ENCODE measurements at regions not wholly inside any gene's neighbourhood (a gene's known extent, or its start where the extent isn't known, plus 50 kb on each side); places are given as distances from the start of the nearest gene placed in this dataset.

DNA sequence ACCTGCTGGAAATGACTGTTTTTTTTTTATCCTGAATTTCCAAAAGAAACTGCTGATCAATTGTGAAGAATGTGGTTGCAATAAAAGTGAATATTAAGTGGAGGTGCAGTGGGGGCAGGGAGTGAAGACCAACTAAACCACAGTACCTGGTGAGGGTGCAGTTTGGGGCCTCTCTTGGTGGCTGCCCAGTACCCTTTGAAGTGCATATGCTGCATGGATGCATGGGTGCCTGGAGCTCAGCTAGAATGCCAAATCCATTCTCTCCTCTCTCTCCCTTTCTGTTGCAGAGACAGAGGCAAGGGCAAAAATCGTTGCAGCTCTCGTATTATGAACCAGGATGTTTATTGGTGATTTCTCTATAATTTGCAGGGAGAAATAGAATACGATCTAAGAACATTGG is 420.5 kb upstream of the ONECUT1 start:
- no peaks in the 10 kb centered on the region for H3K9me2 ChIP-seq (replicated peaks; ENCODE audit: insufficient read depth, low read length)
- no peaks in the 10 kb centered on the region for H3F3A ChIP-seq (ENCODE audit: insufficient read depth)
- no peak overlapping the region for H3K4me3 ChIP-seq (ENCODE audit: insufficient read depth, low read length, poor library complexity, severe bottlenecking)
- H3K9me3 ChIP-seq (ENCODE audit: insufficient read depth, low read length), result no peaks in the 10 kb centered on the region
- H3K27me3 ChIP-seq (ENCODE audit: low read length), result no peaks in the 10 kb centered on the region
- no peaks in the 10 kb centered on the region for H4K20me1 ChIP-seq (ENCODE audit: low read depth, low read length)
- no peak overlapping the region for H2AFZ ChIP-seq (ENCODE audit: low read depth, low read length, severe bottlenecking)
- H3K27ac ChIP-seq (ENCODE audit: low read depth, low read length), result no peak overlapping the region
- H3K9ac ChIP-seq (ENCODE audit: low read length), result no peak overlapping the region
- H3K4me2 ChIP-seq (ENCODE audit: low read depth, low read length, poor library complexity, severe bottlenecking), result no peak overlapping the region
- TF ChIP-seq, protein P1, sequence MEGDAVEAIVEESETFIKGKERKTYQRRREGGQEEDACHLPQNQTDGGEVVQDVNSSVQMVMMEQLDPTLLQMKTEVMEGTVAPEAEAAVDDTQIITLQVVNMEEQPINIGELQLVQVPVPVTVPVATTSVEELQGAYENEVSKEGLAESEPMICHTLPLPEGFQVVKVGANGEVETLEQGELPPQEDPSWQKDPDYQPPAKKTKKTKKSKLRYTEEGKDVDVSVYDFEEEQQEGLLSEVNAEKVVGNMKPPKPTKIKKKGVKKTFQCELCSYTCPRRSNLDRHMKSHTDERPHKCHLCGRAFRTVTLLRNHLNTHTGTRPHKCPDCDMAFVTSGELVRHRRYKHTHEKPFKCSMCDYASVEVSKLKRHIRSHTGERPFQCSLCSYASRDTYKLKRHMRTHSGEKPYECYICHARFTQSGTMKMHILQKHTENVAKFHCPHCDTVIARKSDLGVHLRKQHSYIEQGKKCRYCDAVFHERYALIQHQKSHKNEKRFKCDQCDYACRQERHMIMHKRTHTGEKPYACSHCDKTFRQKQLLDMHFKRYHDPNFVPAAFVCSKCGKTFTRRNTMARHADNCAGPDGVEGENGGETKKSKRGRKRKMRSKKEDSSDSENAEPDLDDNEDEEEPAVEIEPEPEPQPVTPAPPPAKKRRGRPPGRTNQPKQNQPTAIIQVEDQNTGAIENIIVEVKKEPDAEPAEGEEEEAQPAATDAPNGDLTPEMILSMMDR (IDR thresholded peaks at IDR 0.05; ENCODE audit: insufficient read depth, low read length, poor library complexity, severe bottlenecking), result no peak
- no peak for TF ChIP-seq EZH2phosphoT487 (conservative IDR thresholded peaks at IDR 0.05; ENCODE audit: low read length)
- no peaks in the 10 kb centered on the region for H3K36me3 ChIP-seq (ENCODE audit: low read length)
- no peaks in the 10 kb centered on the region for H3K79me2 ChIP-seq (ENCODE audit: insufficient read depth, low read length)

DNA sequence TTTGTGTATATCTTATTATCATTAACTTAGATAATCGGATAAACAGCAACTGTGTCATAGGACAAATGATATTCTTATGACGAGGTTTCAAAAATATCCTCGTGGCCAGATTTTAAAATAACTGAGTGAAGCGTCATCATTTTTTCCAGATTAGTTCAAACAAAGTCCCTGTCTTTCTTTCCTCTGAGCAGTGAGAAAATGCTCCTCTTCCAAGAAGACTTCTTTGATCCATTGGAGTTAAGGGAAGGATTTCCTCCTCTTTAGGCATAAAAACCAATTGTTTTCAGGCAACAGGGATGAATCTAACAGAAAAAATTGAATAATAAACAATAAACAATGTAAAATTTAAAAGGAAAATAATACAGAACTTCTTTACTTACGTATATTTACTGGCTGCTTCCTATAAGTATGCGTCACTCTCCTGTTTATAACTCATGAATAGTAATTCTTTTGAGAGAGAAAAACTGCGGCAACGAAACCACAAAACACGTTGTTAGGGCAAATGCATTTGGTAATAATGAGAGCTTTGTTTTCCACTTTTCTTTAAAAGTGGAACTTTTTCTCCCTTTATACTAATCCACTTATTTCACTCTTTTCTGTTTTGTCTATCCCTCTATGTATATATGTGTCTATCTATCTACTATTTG is 419.4 kb upstream of the ONECUT1 start:
- H3K27me3 ChIP-seq (ENCODE audit: low read length), result no peaks in the 10 kb centered on the region
- H3K9me2 ChIP-seq (replicated peaks; ENCODE audit: insufficient read depth, low read length), result no peaks in the 10 kb centered on the region
- H3K9me3 ChIP-seq (ENCODE audit: insufficient read depth, low read length), result no peaks in the 10 kb centered on the region
- TF ChIP-seq, protein P1 (IDR thresholded peaks at IDR 0.05; ENCODE audit: insufficient read depth, low read length, poor library complexity, severe bottlenecking), result no peak
- TF ChIP-seq EZH2phosphoT487 (conservative IDR thresholded peaks at IDR 0.05; ENCODE audit: low read length), result no peak
- H3K9ac ChIP-seq (ENCODE audit: low read length), result no peak overlapping the region
- no peaks in the 10 kb centered on the region for H3K79me2 ChIP-seq (ENCODE audit: insufficient read depth, low read length)
- H3F3A ChIP-seq (ENCODE audit: insufficient read depth), result no peaks in the 10 kb centered on the region
- H3K36me3 ChIP-seq (ENCODE audit: low read length), result no peaks in the 10 kb centered on the region
- H2AFZ ChIP-seq (ENCODE audit: low read depth, low read length, severe bottlenecking), result no peak overlapping the region
- H3K4me3 ChIP-seq (ENCODE audit: insufficient read depth, low read length, poor library complexity, severe bottlenecking), result no peak overlapping the region
- H4K20me1 ChIP-seq (ENCODE audit: low read depth, low read length), result no peaks in the 10 kb centered on the region
- no peak overlapping the region for H3K4me2 ChIP-seq (ENCODE audit: low read depth, low read length, poor library complexity, severe bottlenecking)
- H3K27ac ChIP-seq (ENCODE audit: low read depth, low read length), result no peak overlapping the region

DNA sequence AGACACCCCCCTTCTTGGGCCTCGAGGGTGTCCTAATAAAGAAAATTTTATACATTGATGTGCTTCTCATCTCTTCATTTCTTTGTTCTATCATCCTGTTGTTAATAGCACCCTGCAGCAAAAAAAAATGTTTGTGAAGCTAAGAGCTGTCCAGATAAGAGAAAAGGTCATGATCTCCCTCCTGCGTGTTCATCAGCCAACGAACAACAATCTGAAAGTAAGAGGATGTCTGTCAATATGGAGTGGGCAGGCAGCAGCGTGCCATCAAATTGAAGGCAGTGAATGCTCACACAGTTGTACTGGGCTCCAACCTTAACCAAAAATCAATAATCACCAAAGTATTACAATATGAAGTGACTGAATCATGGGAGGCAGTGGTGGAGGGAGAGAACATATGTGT is 418.6 kb upstream of the ONECUT1 start:
- Histone ChIP-seq H3K9ac (ENCODE audit: low read length) (no peak overlapping the region), H4K20me1 (ENCODE audit: low read depth, low read length) (no peaks in the 10 kb centered on the region), H3K27ac (ENCODE audit: low read depth, low read length) (no peak overlapping the region), H3K9me3 (ENCODE audit: insufficient read depth, low read length) (no peaks in the 10 kb centered on the region), H3K79me2 (ENCODE audit: insufficient read depth, low read length) (no peaks in the 10 kb centered on the region), H3K4me3 (ENCODE audit: insufficient read depth, low read length, poor library complexity, severe bottlenecking) (no peak overlapping the region), H3K36me3 (ENCODE audit: low read length) (no peaks in the 10 kb centered on the region), H3K4me2 (ENCODE audit: low read depth, low read length, poor library complexity, severe bottlenecking) (no peak overlapping the region), H3F3A (ENCODE audit: insufficient read depth) (no peaks in the 10 kb centered on the region), H2AFZ (ENCODE audit: low read depth, low read length, severe bottlenecking) (no peak overlapping the region), H3K9me2 (replicated peaks; ENCODE audit: insufficient read depth, low read length) (no peaks in the 10 kb centered on the region), H3K27me3 (ENCODE audit: low read length) (no peaks in the 10 kb centered on the region)
- TF ChIP-seq, protein P1 (IDR thresholded peaks at IDR 0.05; ENCODE audit: insufficient read depth, low read length, poor library complexity, severe bottlenecking), result no peak
- no peak for TF ChIP-seq EZH2phosphoT487 (conservative IDR thresholded peaks at IDR 0.05; ENCODE audit: low read length)

All from SU-DHL-6 (cell line).